SK-N-MC (cell line): ENCODE measurements at regions not wholly inside any gene's neighbourhood (a gene's known extent, or its start where the extent isn't known, plus 50 kb on each side); places are given as distances from the start of the nearest gene placed in this dataset.

Experiments used
- DNase-seq: peaks from one replicate; pipeline ENCODE4 v3.0.0-alpha.2; 2011; ENCODE audit warnings: low read depth, low spot score
- H3K27ac ChIP-seq: fragments of 200-600 bp; sonication (generic); 2 replicates; pipeline ENCODE4 v1.5.1; 2016; ENCODE audit warnings: mixed run types
- H3K36me3 ChIP-seq: fragments of 200-600 bp; sonication (generic); 2 replicates; pipeline ENCODE4 v1.6.1; 2017; ENCODE audit warnings: antibody characterized with exemption, low read length, mixed read lengths; ENCODE audit not compliant: insufficient read depth
- H3K4me3 ChIP-seq: fragments of 200-600 bp; sonication (generic); 2 replicates; pipeline ENCODE4 v1.5.1; 2016
- H3K9ac ChIP-seq: fragments of 200-600 bp; sonication (generic); 2 replicates; pipeline ENCODE4 v1.8.0; 2017; ENCODE audit warnings: mixed run types, mixed read lengths; ENCODE audit not compliant: insufficient read length
- H3K9me3 ChIP-seq: fragments of 200-600 bp; sonication (generic); 2 replicates; pipeline ENCODE4 v1.6.1; 2017; ENCODE audit warnings: low read depth, mild to moderate bottlenecking, antibody characterized with exemption, low read length, moderate library complexity, mixed read lengths
- EZH2 ChIP-seq: fragments of 200-600 bp; sonication (generic); IDR thresholded peaks from one replicate; pipeline ENCODE4 v1.6.1; 2017; ENCODE audit warnings: antibody characterized with exemption
- FOXP2 ChIP-seq: optimal IDR thresholded peaks from 2 replicates; pipeline ENCODE3; 2011; ENCODE audit warnings: mild to moderate bottlenecking, moderate library complexity; ENCODE audit not compliant: insufficient read depth; ENCODE audit errors: extremely low read length, control extremely low read depth
- POLR2AphosphoS5 ChIP-seq: IDR thresholded peaks from 2 replicates; pipeline ENCODE4 v1.6.1; 2012; ENCODE audit warnings: mild to moderate bottlenecking, low read depth, low read length, borderline replicate concordance

GRCh38 chr17:79258843-79259242 is 184.2 kb downstream of the ENGASE start:
- TF ChIP-seq FOXP2 (no peak), EZH2 (no peak), POLR2AphosphoS5 (no peak)
- DNase-seq = no peak
- H3K27ac ChIP-seq = no peak overlapping the region
- no peaks in the 10 kb centered on the region for H3K9me3 ChIP-seq
- no peak overlapping the region for H3K9ac ChIP-seq
- no peaks in the 10 kb centered on the region for H3K36me3 ChIP-seq
- H3K4me3 ChIP-seq = no peak overlapping the region

GRCh38 chr17:79258041-79258440 is 183.4 kb downstream of the ENGASE start:
- DNase-seq = no peak
- no peak for TF ChIP-seq EZH2
- TF ChIP-seq POLR2AphosphoS5 = no peak
- TF ChIP-seq FOXP2 = no peak
- H3K9ac ChIP-seq = no peak overlapping the region
- H3K27ac ChIP-seq = no peak overlapping the region
- H3K4me3 ChIP-seq = no peak overlapping the region
- H3K9me3 ChIP-seq = no peaks in the 10 kb centered on the region
- no peaks in the 10 kb centered on the region for H3K36me3 ChIP-seq

- no peak overlapping the region for H3K4me3 ChIP-seq
- no peak overlapping the region for H3K9ac ChIP-seq
- TF ChIP-seq FOXP2 (no peak), EZH2 (no peak), POLR2AphosphoS5 (no peak)
- no peaks in the 10 kb centered on the region for H3K9me3 ChIP-seq
- H3K27ac ChIP-seq = no peak overlapping the region
- no peaks in the 10 kb centered on the region for H3K36me3 ChIP-seq
- no peak for DNase-seq
These were observed 181.4 kb downstream of the ENGASE start for GRCh38 chr17:79255926-79256585.

DNA sequence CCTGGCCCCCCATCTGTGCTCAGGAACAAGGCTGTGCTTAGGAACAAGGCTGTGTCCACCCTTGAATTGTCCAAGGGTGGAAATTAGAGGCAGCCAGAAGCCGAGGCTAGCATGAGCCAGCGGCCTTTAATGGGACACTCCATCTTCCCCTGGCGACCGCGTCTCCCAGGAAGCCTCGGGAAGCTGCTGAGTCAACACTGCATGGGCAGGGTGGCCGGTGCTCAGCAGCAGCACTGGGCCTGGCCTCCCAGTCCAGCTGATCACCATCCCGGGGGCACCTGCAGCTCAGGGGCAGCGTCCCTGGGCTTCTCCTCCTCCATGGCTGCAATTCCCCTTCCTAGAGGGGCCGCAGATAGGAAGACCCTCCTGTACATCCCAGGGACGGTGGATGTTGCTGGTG is 180.8 kb downstream of the ENGASE start:
- Histone ChIP-seq H3K9me3 (no peaks in the 10 kb centered on the region), H3K36me3 (no peaks in the 10 kb centered on the region), H3K4me3 (no peak overlapping the region), H3K9ac (no peak overlapping the region), H3K27ac (no peak overlapping the region)
- TF ChIP-seq FOXP2 = no peak
- no peak for TF ChIP-seq EZH2
- TF ChIP-seq POLR2AphosphoS5 = no peak
- DNase-seq = no peak

GRCh38 chr17:79255046-79255445 is 180.4 kb downstream of the ENGASE start:
- Histone ChIP-seq H3K9me3 (no peaks in the 10 kb centered on the region), H3K27ac (no peak overlapping the region), H3K36me3 (no peaks in the 10 kb centered on the region), H3K9ac (no peak overlapping the region), H3K4me3 (no peak overlapping the region)
- TF ChIP-seq EZH2 (no peak), FOXP2 (no peak), POLR2AphosphoS5 (no peak)
- no peak for DNase-seq

GRCh38 chr17:79252886-79253285 is 178.3 kb downstream of the ENGASE start:
- no peaks in the 10 kb centered on the region for H3K9me3 ChIP-seq
- no peak for DNase-seq
- no peaks in the 10 kb centered on the region for H3K36me3 ChIP-seq
- no peak overlapping the region for H3K27ac ChIP-seq
- H3K4me3 ChIP-seq = no peak overlapping the region
- no peak overlapping the region for H3K9ac ChIP-seq
- TF ChIP-seq EZH2 (no peak), POLR2AphosphoS5 (no peak)

DNA sequence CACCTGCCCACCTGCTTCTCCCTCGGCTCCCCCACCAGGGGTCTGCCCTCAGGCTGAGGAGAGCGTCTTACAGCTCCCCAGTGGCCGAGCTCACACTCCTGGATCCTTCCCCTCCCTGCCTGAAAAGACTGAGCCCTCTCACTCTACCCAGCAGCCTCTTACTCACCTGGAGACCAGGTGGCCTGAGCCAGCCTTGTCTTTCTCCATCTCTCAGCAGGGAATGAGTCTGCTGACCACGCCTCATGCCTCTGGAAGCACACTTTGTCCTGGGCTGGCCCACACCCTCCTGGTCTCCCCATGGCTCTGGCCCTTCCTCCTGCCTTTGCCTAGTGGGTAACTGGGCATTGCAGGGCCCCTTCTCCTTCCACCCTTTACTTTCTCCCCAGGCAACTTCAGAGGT is 177.2 kb downstream of the ENGASE start:
- no peaks in the 10 kb centered on the region for H3K9me3 ChIP-seq
- H3K9ac ChIP-seq = no peak overlapping the region
- H3K4me3 ChIP-seq = no peak overlapping the region
- no peak for DNase-seq
- no peak overlapping the region for H3K27ac ChIP-seq
- no peaks in the 10 kb centered on the region for H3K36me3 ChIP-seq
- TF ChIP-seq EZH2 (no peak), FOXP2 (no peak), POLR2AphosphoS5 (no peak)

- H3K9me3 ChIP-seq = no peaks in the 10 kb centered on the region
- DNase-seq = no peak
- no peak overlapping the region for H3K4me3 ChIP-seq
- H3K27ac ChIP-seq = no peak overlapping the region
- no peak overlapping the region for H3K9ac ChIP-seq
- TF ChIP-seq POLR2AphosphoS5 (no peak), EZH2 (peak; percentile 82)
- H3K36me3 ChIP-seq = no peaks in the 10 kb centered on the region
These were observed 175.4 kb downstream of the ENGASE start for GRCh38 chr17:79249929-79250521.

DNA sequence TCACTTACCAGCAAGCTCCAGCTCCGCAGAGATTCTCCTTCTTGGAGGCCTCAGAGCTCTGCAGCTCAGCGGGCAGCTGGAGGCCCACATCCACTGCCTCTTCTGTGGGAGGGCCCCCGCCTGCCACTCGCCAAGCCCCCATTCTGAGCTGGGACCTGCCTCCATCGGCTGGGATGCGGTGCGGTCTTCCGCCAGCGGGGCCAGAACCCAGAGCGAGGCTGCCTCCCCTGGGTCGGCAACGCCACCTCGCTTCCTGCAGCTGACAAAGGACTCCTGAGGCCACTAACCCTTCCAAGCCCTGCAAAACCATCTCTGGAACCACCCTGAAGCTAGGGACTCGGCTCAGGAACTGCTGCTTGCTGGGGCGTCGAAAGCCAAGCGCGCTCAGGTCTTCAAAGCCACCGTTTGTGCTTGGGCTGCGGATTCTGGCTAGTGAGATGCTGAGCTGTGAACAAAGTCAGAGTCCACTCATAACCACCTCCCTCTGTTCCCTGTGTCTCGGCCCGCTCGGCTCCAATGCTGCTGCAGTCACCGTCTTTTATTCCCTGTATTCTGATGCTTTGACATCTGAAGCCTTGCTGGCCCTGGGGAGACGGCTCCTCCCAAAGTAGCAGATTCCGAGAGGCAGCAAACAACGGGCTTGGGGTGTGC is 174.3 kb downstream of the ENGASE start:
- no peaks in the 10 kb centered on the region for H3K9me3 ChIP-seq
- no peaks in the 10 kb centered on the region for H3K36me3 ChIP-seq
- no peak for DNase-seq
- no peak overlapping the region for H3K27ac ChIP-seq
- no peak overlapping the region for H3K9ac ChIP-seq
- TF ChIP-seq FOXP2 (no peak), POLR2AphosphoS5 (no peak), EZH2 (no peak)
- no peak overlapping the region for H3K4me3 ChIP-seq
